Activated CD4-positive, CD25-positive, alpha-beta regulatory T cell treated with anti-CD3 and anti-CD28 coated beads, Interleukin-2, amount 50 U/mL, for 72 hours (primary cell): ENCODE measurements at regions not wholly inside any gene's neighbourhood (a gene's known extent, or its start where the extent isn't known, plus 50 kb on each side); places are given as distances from the start of the nearest gene placed in this dataset.

Experiments
- DNase-seq: peaks from one replicate; pipeline ENCODE4 v3.0.0; 2021

GRCh38 chr7:130972201-130972600, 238.2 kb upstream of the KLF14 start:
- DNase-seq = no peak

- no peak for DNase-seq
Measured at GRCh38 chr7:130973637-130974036, 239.6 kb upstream of the KLF14 start.

- DNase-seq = no peak
Measured at GRCh38 chr7:130974169-130974568, 240.2 kb upstream of the KLF14 start.

- DNase-seq = no peak
Measured at GRCh38 chr7:130974794-130975193, 240.8 kb upstream of the KLF14 start.

GRCh38 chr7:130975731-130976130, 241.7 kb upstream of the KLF14 start:
- no peak for DNase-seq

- no peak for DNase-seq
Measured at GRCh38 chr7:130982160-130982638, 248.2 kb upstream of the KLF14 start.

GRCh38 chr7:130982651-130983050, 248.6 kb upstream of the KLF14 start:
- DNase-seq = no peak

GRCh38 chr7:130985361-130985760, 251.4 kb upstream of the KLF14 start:
- DNase-seq = no peak

GRCh38 chr7:130986261-130986690, 252.3 kb upstream of the KLF14 start:
- no peak for DNase-seq

GRCh38 chr7:130987092-130987491, 253.1 kb upstream of the KLF14 start:
- DNase-seq = no peak

- no peak for DNase-seq
Measured at GRCh38 chr7:130988443-130988842, 254.4 kb upstream of the KLF14 start.

- no peak for DNase-seq
Measured at GRCh38 chr7:130989101-130989795, 255.2 kb upstream of the KLF14 start.

GRCh38 chr7:130990178-130990832, 256.3 kb upstream of the KLF14 start:
- no peak for DNase-seq

GRCh38 chr7:130993671-130994365, 259.8 kb upstream of the KLF14 start:
- no peak for DNase-seq

GRCh38 chr7:130994378-130995115, 260.5 kb upstream of the KLF14 start:
- no peak for DNase-seq

GRCh38 chr7:130995252-130996081, 261.5 kb upstream of the KLF14 start:
- no peak for DNase-seq

- DNase-seq = no peak
Measured at GRCh38 chr7:130996205-130996832, 262.3 kb upstream of the KLF14 start.

- no peak for DNase-seq
Measured at GRCh38 chr7:130996833-130997231, 262.8 kb upstream of the KLF14 start.

GRCh38 chr7:130998993-130999602, 265.1 kb upstream of the KLF14 start:
- DNase-seq = no peak

- no peak for DNase-seq
Measured at GRCh38 chr7:130999926-131000325, 265.9 kb upstream of the KLF14 start.

GRCh38 chr7:131000389-131000788, 266.4 kb upstream of the KLF14 start:
- no peak for DNase-seq
